ENCODE measurements at regions not wholly inside any gene's neighbourhood (a gene's known extent, or its start where the extent isn't known, plus 50 kb on each side); places are given as distances from the start of the nearest gene placed in this dataset.

DNA sequence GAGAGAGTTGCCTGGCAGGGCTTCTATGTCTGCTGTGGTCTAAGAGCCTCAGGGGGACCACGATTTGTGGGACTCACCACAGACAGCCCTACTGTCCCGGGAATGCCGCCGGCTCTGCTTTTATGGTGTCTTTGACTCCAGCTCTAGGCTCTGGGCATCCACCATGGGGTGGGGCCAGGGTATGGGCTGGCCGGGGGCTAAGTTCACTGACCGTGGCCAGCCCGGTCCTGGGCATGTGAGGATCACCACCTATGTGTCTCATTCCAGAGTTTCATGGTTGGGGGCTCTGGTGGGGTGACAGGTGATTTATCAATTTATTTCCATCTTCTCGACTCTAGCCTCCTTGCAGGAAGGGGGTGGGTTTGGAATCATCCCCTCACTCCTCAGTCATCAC lies 139.4 kb downstream of the GADD45G start (continued):
- TF ChIP-seq CHD7 (IDR thresholded peaks at IDR 0.05; ENCODE audit: insufficient replicate concordance, low read length) = no peak
- no peak for TF ChIP-seq KDM1A (IDR thresholded peaks at IDR 0.05; ENCODE audit: borderline replicate concordance, low read length)
- TF ChIP-seq CBX5 (IDR thresholded peaks at IDR 0.05; ENCODE audit: low read depth, low read length) = no peak
- TF ChIP-seq POU5F1 (IDR thresholded peaks at IDR 0.05; ENCODE audit: low read depth, low read length) = no peak
- TF ChIP-seq SAP30 (IDR thresholded peaks at IDR 0.05; ENCODE audit: insufficient read depth, insufficient replicate concordance, low read length) = no peak
- no peak for TF ChIP-seq GTF2F1 (IDR thresholded peaks at IDR 0.05; ENCODE audit: borderline replicate concordance, low read depth, low read length)
- TF ChIP-seq RFX5 (IDR thresholded peaks at IDR 0.05; ENCODE audit: borderline replicate concordance, low read depth, low read length) = no peak
- TF ChIP-seq SIX5 (IDR thresholded peaks at IDR 0.05; ENCODE audit: low read depth, low read length) = no peak
- TF ChIP-seq ATF2 (IDR thresholded peaks at IDR 0.05; ENCODE audit: low read length) = no peak
- TF ChIP-seq, protein P1, sequence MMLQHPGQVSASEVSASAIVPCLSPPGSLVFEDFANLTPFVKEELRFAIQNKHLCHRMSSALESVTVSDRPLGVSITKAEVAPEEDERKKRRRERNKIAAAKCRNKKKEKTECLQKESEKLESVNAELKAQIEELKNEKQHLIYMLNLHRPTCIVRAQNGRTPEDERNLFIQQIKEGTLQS (IDR thresholded peaks at IDR 0.05; ENCODE audit: insufficient read depth, low read depth, low read length) = no peak

All from H1 (cell line).